ENCODE measurements at regions not wholly inside any gene's neighbourhood (a gene's known extent, or its start where the extent isn't known, plus 50 kb on each side); places are given as distances from the start of the nearest gene placed in this dataset.
A peak's percentile ranks its signal among the peaks of the same experiment; 100 is the strongest.

- Mint-ChIP-seq H3K27me3 (no peaks in the 10 kb centered on the region), H3K4me1 (no peaks in the 10 kb centered on the region), H3K4me3 (no peak overlapping the region), H3K9me3 (peaks cover 5% of the 10 kb centered on the region), H3K36me3 (ENCODE audit: low read depth) (no peaks in the 10 kb centered on the region), H3K27ac (no peak overlapping the region)
- intact Hi-C loops (cut with micrococcal nuclease): no loop called here
- no peak for DNase-seq
Measured at GRCh38 chr5:2582106-2582505, 169.4 kb downstream of the IRX2 start.

GRCh38 chr5:2581418-2581817, 170.1 kb downstream of the IRX2 start:
- H3K4me1 Mint-ChIP-seq: no peaks in the 10 kb centered on the region
- intact Hi-C loops (cut with micrococcal nuclease): no loop called here

GRCh38 chr5:2579126-2579525, 172.4 kb downstream of the IRX2 start:
- no peaks in the 10 kb centered on the region for H3K9me3 Mint-ChIP-seq
- intact Hi-C loops (cut with micrococcal nuclease): no loop called here
- no peaks in the 10 kb centered on the region for H3K4me1 Mint-ChIP-seq
- H3K27me3 Mint-ChIP-seq: no peaks in the 10 kb centered on the region
- H3K4me3 Mint-ChIP-seq: no peak overlapping the region
- H3K27ac Mint-ChIP-seq: no peak overlapping the region
- H3K36me3 Mint-ChIP-seq (ENCODE audit: low read depth): no peaks in the 10 kb centered on the region
- DNase-seq: no peak

More at GRCh38 chr5:2581418-2581817, 170.1 kb downstream of the IRX2 start:
- Mint-ChIP-seq H3K4me3 (no peak overlapping the region), H3K27ac (no peak overlapping the region), H3K27me3 (no peaks in the 10 kb centered on the region), H3K9me3 (peaks cover 2% of the 10 kb centered on the region), H3K36me3 (ENCODE audit: low read depth) (no peaks in the 10 kb centered on the region)
- DNase-seq: no peak

DNA sequence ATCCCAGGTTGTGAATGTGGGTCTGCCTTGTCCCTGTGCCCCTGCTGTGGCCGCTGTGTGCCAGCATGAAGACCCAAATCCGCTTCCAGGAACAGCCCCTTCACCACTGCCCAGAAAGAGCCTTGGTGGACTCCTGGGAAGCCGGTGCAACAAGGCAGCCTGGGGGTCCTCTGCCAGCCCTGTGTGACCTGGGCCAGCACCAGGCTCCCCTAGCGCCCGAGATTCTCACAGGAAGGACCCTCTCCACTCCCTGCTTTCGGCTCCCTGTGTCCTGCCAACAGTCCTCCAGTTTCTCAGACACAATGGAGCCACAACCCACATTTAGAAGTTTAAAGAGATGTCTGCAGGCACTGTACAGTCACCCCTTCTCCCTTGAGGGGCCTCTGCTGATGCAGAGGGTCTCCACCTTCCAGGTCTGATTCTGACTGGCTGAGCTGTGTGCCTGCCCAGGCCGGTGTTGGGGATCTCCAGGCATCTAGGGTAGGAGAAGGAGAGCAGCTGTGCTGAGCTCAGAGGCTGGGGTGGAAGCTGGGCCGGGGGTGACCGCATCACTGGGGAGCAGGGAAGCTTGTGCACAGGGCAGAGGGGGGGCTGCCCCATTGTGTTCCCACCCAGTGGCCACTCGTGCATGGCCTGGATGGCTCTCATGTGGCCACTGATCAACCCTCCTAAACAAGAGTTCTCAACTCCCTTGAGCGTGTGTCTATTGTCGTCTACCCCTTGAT, 174.0 kb downstream of the IRX2 start:
- intact Hi-C loops (cut with micrococcal nuclease): no loop called here
- Mint-ChIP-seq H3K4me1 (no peaks in the 10 kb centered on the region), H3K27me3 (no peaks in the 10 kb centered on the region), H3K9me3 (no peaks in the 10 kb centered on the region), H3K27ac (no peak overlapping the region), H3K4me3 (no peak overlapping the region), H3K36me3 (ENCODE audit: low read depth) (no peaks in the 10 kb centered on the region)
- DNase-seq: peak; percentile 22

- no peak overlapping the region for H3K4me3 Mint-ChIP-seq
- peak; percentile 27 for DNase-seq
- no peaks in the 10 kb centered on the region for H3K27me3 Mint-ChIP-seq
- intact Hi-C loops (cut with micrococcal nuclease): no loop called here
- no peaks in the 10 kb centered on the region for H3K9me3 Mint-ChIP-seq
- H3K36me3 Mint-ChIP-seq (ENCODE audit: low read depth): no peaks in the 10 kb centered on the region
- H3K4me1 Mint-ChIP-seq: no peaks in the 10 kb centered on the region
- no peak overlapping the region for H3K27ac Mint-ChIP-seq
Measured at GRCh38 chr5:2576823-2577222, 174.7 kb downstream of the IRX2 start.

DNA sequence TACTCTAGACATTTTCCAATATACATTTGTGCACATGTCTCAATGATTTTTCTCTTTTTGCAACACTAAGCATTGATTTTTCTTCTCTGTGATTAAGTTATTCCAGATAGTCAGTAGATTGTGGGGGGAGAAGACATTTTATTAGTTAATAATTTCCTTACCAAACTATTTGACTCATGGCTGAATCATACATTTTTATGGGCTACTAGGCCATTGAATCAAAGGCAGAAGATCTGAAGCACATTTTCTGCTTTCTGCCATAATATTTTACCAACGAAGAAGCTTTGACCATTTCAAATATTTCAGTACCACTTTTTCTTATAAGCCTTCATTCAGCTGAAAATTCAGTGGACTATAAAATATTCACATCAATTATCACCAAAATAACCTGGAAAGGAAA, 175.6 kb downstream of the IRX2 start:
- DNase-seq: no peak
- H3K9me3 Mint-ChIP-seq: no peaks in the 10 kb centered on the region
- no peaks in the 10 kb centered on the region for H3K36me3 Mint-ChIP-seq (ENCODE audit: low read depth)
- H3K27ac Mint-ChIP-seq: no peak overlapping the region
- intact Hi-C loops (cut with micrococcal nuclease): no loop called here
- no peak overlapping the region for H3K4me3 Mint-ChIP-seq
- no peaks in the 10 kb centered on the region for H3K27me3 Mint-ChIP-seq
- H3K4me1 Mint-ChIP-seq: no peaks in the 10 kb centered on the region

GRCh38 chr5:2575292-2575691, 176.2 kb downstream of the IRX2 start:
- H3K36me3 Mint-ChIP-seq (ENCODE audit: low read depth): no peaks in the 10 kb centered on the region
- DNase-seq: peak; percentile 31
- intact Hi-C loops (cut with micrococcal nuclease): no loop called here
- H3K27me3 Mint-ChIP-seq: no peaks in the 10 kb centered on the region
- no peaks in the 10 kb centered on the region for H3K9me3 Mint-ChIP-seq
- no peak overlapping the region for H3K4me3 Mint-ChIP-seq
- H3K27ac Mint-ChIP-seq: no peak overlapping the region
- no peaks in the 10 kb centered on the region for H3K4me1 Mint-ChIP-seq

DNA sequence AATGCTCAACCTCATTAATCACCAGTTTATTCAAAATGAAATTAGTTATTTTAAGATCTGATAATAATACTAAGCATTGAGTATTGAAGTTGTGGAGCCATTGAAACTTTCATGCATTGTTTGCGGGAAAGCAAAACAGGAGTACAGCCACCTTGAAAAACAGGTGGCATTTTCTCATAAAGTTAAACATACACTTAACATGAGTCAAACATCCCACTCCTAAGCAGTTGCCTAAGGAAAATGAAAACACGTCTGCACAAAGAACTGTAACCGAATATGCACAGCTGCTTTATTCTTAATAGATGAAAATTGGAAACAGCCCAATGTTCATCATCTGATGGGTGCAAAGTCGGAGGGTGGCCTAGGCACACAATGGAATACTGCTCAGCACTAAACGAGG, 177.3 kb downstream of the IRX2 start:
- no peak overlapping the region for H3K4me3 Mint-ChIP-seq
- H3K27me3 Mint-ChIP-seq: no peaks in the 10 kb centered on the region
- intact Hi-C loops (cut with micrococcal nuclease): no loop called here
- H3K4me1 Mint-ChIP-seq: no peaks in the 10 kb centered on the region
- H3K9me3 Mint-ChIP-seq: no peaks in the 10 kb centered on the region
- no peak overlapping the region for H3K27ac Mint-ChIP-seq
- no peaks in the 10 kb centered on the region for H3K36me3 Mint-ChIP-seq (ENCODE audit: low read depth)
- no peak for DNase-seq

DNA sequence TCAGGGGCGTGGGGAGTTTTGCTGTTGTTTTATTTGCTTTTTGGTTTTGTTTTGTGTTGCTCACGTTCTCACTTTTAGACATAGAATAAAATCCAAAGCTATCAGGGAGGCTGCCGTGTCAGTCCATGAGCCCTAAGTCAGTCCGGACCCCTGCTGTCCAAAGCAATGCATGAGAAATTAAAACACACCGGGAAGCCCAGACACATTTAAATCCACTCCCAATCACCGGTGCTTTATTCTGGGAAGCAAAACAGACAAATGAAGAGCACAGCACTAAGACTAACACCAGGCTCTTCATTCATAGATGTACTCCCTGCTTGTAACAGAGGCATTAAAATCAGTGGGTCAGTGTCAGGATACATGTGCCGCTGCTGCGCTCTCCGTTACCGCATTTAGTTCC, 180.9 kb downstream of the IRX2 start:
- H3K36me3 Mint-ChIP-seq (ENCODE audit: low read depth): no peaks in the 10 kb centered on the region
- H3K4me3 Mint-ChIP-seq: no peak overlapping the region
- H3K27me3 Mint-ChIP-seq: no peaks in the 10 kb centered on the region
- DNase-seq: no peak
- H3K27ac Mint-ChIP-seq: no peak overlapping the region
- intact Hi-C loops (cut with micrococcal nuclease): no loop called here
- no peaks in the 10 kb centered on the region for H3K4me1 Mint-ChIP-seq
- no peaks in the 10 kb centered on the region for H3K9me3 Mint-ChIP-seq

- Mint-ChIP-seq H3K27me3 (no peaks in the 10 kb centered on the region), H3K27ac (no peak overlapping the region), H3K36me3 (ENCODE audit: low read depth) (no peaks in the 10 kb centered on the region), H3K4me3 (no peak overlapping the region), H3K9me3 (no peaks in the 10 kb centered on the region), H3K4me1 (no peaks in the 10 kb centered on the region)
- intact Hi-C loops (cut with micrococcal nuclease): no loop called here
- DNase-seq: no peak
Measured at GRCh38 chr5:2569774-2570542, 181.5 kb downstream of the IRX2 start.

GRCh38 chr5:2569176-2569575, 182.3 kb downstream of the IRX2 start:
- Mint-ChIP-seq H3K4me1 (no peaks in the 10 kb centered on the region), H3K4me3 (no peak overlapping the region), H3K36me3 (ENCODE audit: low read depth) (no peaks in the 10 kb centered on the region), H3K27me3 (no peaks in the 10 kb centered on the region), H3K27ac (no peak overlapping the region), H3K9me3 (no peaks in the 10 kb centered on the region)
- DNase-seq: no peak
- intact Hi-C loops (cut with micrococcal nuclease): no loop called here

DNA sequence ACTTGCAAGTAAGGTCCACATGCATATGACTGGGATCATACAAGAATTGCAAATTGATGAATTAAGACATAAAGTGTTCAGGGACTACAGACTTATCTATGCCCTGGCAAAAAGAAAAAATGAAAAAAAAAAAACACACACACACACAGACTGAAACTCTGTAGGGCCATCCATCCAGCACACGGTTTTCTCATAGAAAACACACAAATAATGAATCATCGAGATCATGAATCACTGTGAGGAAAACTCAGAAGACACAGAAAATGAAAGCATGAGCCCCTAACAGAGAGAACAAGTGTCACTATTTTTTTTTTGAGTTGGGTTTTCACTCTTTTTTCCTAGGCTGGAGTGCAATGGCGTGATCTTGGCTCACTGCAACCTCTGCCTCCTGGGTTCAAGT, 185.2 kb downstream of the IRX2 start:
- no peak for DNase-seq
- H3K36me3 Mint-ChIP-seq (ENCODE audit: low read depth): no peaks in the 10 kb centered on the region
- no peaks in the 10 kb centered on the region for H3K9me3 Mint-ChIP-seq
- no peak overlapping the region for H3K27ac Mint-ChIP-seq
- H3K27me3 Mint-ChIP-seq: no peaks in the 10 kb centered on the region
- intact Hi-C loops (cut with micrococcal nuclease): no loop called here
- H3K4me3 Mint-ChIP-seq: no peak overlapping the region
- H3K4me1 Mint-ChIP-seq: no peaks in the 10 kb centered on the region

- no peaks in the 10 kb centered on the region for H3K36me3 Mint-ChIP-seq (ENCODE audit: low read depth)
- no peak overlapping the region for H3K4me3 Mint-ChIP-seq
- no peak overlapping the region for H3K27ac Mint-ChIP-seq
- intact Hi-C loops (cut with micrococcal nuclease): no loop called here
- no peak for DNase-seq
- no peaks in the 10 kb centered on the region for H3K9me3 Mint-ChIP-seq
- no peaks in the 10 kb centered on the region for H3K27me3 Mint-ChIP-seq
- no peaks in the 10 kb centered on the region for H3K4me1 Mint-ChIP-seq
Measured at GRCh38 chr5:2565147-2565546, 186.3 kb downstream of the IRX2 start.

DNA sequence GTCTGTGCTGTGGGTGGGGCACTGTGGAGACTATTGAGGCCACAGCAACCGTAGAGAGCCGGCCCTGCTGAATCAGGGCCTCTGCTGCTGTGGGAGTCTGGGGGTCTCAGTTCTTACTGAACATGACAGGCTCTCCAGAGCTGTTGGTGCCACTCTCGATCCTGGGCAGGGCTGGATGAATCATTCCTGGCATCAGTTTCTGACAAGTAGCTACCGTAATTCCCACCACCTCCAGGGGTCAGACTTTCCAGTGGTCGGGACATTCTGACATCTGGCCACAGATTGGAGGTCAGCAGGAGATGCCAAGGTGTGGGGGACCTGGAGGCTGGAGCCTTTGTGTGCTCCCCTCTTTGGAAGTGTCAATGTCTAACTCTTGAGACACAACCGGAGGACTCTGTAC, 188.4 kb downstream of the IRX2 start:
- no peak overlapping the region for H3K27ac Mint-ChIP-seq
- no peaks in the 10 kb centered on the region for H3K36me3 Mint-ChIP-seq (ENCODE audit: low read depth)
- no peaks in the 10 kb centered on the region for H3K27me3 Mint-ChIP-seq
- H3K4me3 Mint-ChIP-seq: no peak overlapping the region
- H3K9me3 Mint-ChIP-seq: no peaks in the 10 kb centered on the region
- intact Hi-C loops (cut with micrococcal nuclease): no loop called here
- no peak for DNase-seq
- H3K4me1 Mint-ChIP-seq: no peaks in the 10 kb centered on the region

- Mint-ChIP-seq H3K9me3 (no peaks in the 10 kb centered on the region), H3K36me3 (ENCODE audit: low read depth) (no peaks in the 10 kb centered on the region), H3K4me3 (no peak overlapping the region), H3K27ac (no peak overlapping the region), H3K27me3 (no peaks in the 10 kb centered on the region), H3K4me1 (no peaks in the 10 kb centered on the region)
- intact Hi-C loops (cut with micrococcal nuclease): no loop called here
- DNase-seq: no peak
Measured at GRCh38 chr5:2562036-2562435, 189.4 kb downstream of the IRX2 start.

Measured in activated CD4-positive, alpha-beta T cell treated with anti-CD3 and anti-CD28 coated beads, Interleukin-2, amount 10 ng/mL, durations not matched to agents 24 days and 14 days (primary cell).